PC-3 (cell line): ENCODE measurements at regions not wholly inside any gene's neighbourhood (a gene's known extent, or its start where the extent isn't known, plus 50 kb on each side); places are given as distances from the start of the nearest gene placed in this dataset.

ENCODE experiments used
- ATAC-seq: fragments of 200-7000 bp; cut with Tn5 transposase; 2 replicates; pipeline ENCODE4 v1.9.1; 2020; ENCODE audit warnings: mild to moderate bottlenecking, moderate library complexity
- BruUV-seq: library from RNA; stranded (reverse); fragments of 400-500 nt; replicated peaks from 2 replicates; lab custom pipeline; 2021; lab: Mats Ljungman, UMichigan
- CTCF ChIA-PET: fragments of 300-600 bp; sonication (Branson Sonifier 250); formaldehyde crosslinking; loops from one replicate; lab custom pipeline; 2022; ENCODE audit warnings: antibody characterized with exemption; lab: Charles Lee
- POLR2A ChIA-PET: fragments of 300-600 bp; sonication (Branson Sonifier 250); formaldehyde crosslinking; loops from one replicate; lab custom pipeline; 2022; ENCODE audit warnings: antibody characterized with exemption; ENCODE audit not compliant: unreplicated experiment; lab: Charles Lee
- DNase-seq: peaks from one replicate; pipeline ENCODE4 v3.0.0-alpha.2; 2015
- H2AFZ ChIP-seq: fragments of 300-600 bp; sonication (generic); 2 replicates; pipeline ENCODE4 v1.6.0; 2016; ENCODE audit warnings: antibody characterized with exemption, low read length
- H3F3A ChIP-seq: fragments of 300-600 bp; sonication (generic); one replicate; pipeline ENCODE4 v1.6.0; 2017; ENCODE audit warnings: antibody characterized with exemption, low read length, control low read depth, mild to moderate bottlenecking; ENCODE audit not compliant: unreplicated experiment
- H3K27ac ChIP-seq: fragments of 300-600 bp; sonication (generic); 2 replicates; pipeline ENCODE4 v1.5.1; 2016; ENCODE audit warnings: mild to moderate bottlenecking, low read length
- H3K27me3 ChIP-seq: fragments of 300-600 bp; sonication (generic); 2 replicates; pipeline ENCODE4 v1.6.1; 2016; ENCODE audit warnings: low read length, mixed read lengths
- H3K36me3 ChIP-seq: fragments of 300-600 bp; sonication (generic); 2 replicates; pipeline ENCODE4 v1.6.1; 2016; ENCODE audit warnings: low read depth, mixed run types, low read length, mixed read lengths
- H3K4me1 ChIP-seq: fragments of 300-600 bp; sonication (generic); 2 replicates; pipeline ENCODE4 v1.5.1; 2016; ENCODE audit warnings: low read length; ENCODE audit not compliant: insufficient read depth
- H3K4me2 ChIP-seq: fragments of 300-600 bp; sonication (generic); 2 replicates; pipeline ENCODE4 v1.6.0; 2016; ENCODE audit warnings: low read length
- H3K4me3 ChIP-seq: fragments of 300-600 bp; sonication (generic); 2 replicates; pipeline ENCODE4 v1.5.1; 2016; ENCODE audit warnings: mild to moderate bottlenecking, low read length, mixed read lengths
- H3K79me2 ChIP-seq: fragments of 300-600 bp; sonication (generic); 2 replicates; pipeline ENCODE4 v1.6.1; 2017; ENCODE audit warnings: low read length, mixed read lengths
- H3K9ac ChIP-seq: fragments of 300-600 bp; sonication (generic); 2 replicates; pipeline ENCODE4 v1.6.0; 2016; ENCODE audit warnings: mild to moderate bottlenecking, low read length
- H3K9me2 ChIP-seq: fragments of 300-600 bp; sonication (generic); replicated peaks from 2 replicates; pipeline ENCODE4 v1.6.1; 2016; ENCODE audit warnings: mixed run types, low read length, mixed read lengths
- H3K9me3 ChIP-seq: fragments of 300-600 bp; sonication (generic); 2 replicates; pipeline ENCODE4 v1.6.1; 2016; ENCODE audit warnings: low read length, mixed read lengths
- H4K20me1 ChIP-seq: fragments of 300-600 bp; sonication (generic); 2 replicates; pipeline ENCODE4 v1.6.1; 2016; ENCODE audit warnings: low read length, mixed read lengths
- EZH2 ChIP-seq: fragments of 300-600 bp; sonication (generic); IDR thresholded peaks from one replicate; pipeline ENCODE4 v1.6.1; 2017; ENCODE audit warnings: antibody characterized with exemption, mild to moderate bottlenecking, low read length; ENCODE audit not compliant: unreplicated experiment
- EZH2phosphoT487 ChIP-seq: fragments of 300-600 bp; sonication (generic); IDR thresholded peaks from 2 replicates; pipeline ENCODE4 v1.6.1; 2018; ENCODE audit warnings: mild to moderate bottlenecking, antibody characterized with exemption, low read length, borderline replicate concordance
- intact Hi-C: fragments of 100-400 bp; cut with micrococcal nuclease; formaldehyde crosslinking; loops from 2 replicates; pipeline ENCODE4 v1.9.0; 2023
- TF ChIP-seq, protein P1 (sequence below): fragments of 300-600 bp; sonication (generic); conservative IDR thresholded peaks from 2 replicates; pipeline ENCODE4 v1.5.1; 2017; ENCODE audit warnings: antibody characterized with exemption, low read depth, mild to moderate bottlenecking, low read length

DNA sequence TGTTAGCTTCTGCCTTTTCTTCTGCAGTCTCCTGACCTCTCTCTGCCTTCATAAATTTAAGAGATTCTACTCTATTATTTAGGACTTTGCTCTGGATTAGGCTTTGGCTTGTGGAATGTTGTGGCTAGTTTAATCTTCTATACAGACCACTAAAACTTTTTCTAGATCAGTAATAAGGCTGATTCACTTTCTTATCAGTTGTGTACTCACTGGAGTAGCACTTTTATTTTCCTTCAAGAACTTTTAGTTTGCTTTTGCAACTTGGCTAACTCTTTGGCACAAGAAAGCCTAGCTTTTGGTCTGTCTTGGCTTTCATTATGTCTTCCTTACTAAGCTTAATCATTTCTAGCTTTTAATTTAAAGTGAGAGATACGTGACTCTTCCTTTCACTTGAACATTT, 265.5 kb upstream of the TBC1D5 start:
- POLR2A ChIA-PET = no interaction called here
- H3K27ac ChIP-seq = no peak overlapping the region
- intact Hi-C loops = no loop called here
- CTCF ChIA-PET = no interaction called here
- H3K9me2 ChIP-seq = no peaks in the 10 kb centered on the region
- TF ChIP-seq, protein P1, sequence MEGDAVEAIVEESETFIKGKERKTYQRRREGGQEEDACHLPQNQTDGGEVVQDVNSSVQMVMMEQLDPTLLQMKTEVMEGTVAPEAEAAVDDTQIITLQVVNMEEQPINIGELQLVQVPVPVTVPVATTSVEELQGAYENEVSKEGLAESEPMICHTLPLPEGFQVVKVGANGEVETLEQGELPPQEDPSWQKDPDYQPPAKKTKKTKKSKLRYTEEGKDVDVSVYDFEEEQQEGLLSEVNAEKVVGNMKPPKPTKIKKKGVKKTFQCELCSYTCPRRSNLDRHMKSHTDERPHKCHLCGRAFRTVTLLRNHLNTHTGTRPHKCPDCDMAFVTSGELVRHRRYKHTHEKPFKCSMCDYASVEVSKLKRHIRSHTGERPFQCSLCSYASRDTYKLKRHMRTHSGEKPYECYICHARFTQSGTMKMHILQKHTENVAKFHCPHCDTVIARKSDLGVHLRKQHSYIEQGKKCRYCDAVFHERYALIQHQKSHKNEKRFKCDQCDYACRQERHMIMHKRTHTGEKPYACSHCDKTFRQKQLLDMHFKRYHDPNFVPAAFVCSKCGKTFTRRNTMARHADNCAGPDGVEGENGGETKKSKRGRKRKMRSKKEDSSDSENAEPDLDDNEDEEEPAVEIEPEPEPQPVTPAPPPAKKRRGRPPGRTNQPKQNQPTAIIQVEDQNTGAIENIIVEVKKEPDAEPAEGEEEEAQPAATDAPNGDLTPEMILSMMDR = no peak
- no peak for TF ChIP-seq EZH2
- no peak for TF ChIP-seq EZH2phosphoT487
- no peaks in the 10 kb centered on the region for H3K27me3 ChIP-seq
- H3K36me3 ChIP-seq = no peaks in the 10 kb centered on the region
- H3K4me1 ChIP-seq = no peaks in the 10 kb centered on the region
- no peaks in the 10 kb centered on the region for H3K79me2 ChIP-seq
- no peak overlapping the region for H2AFZ ChIP-seq
- H3K4me2 ChIP-seq = no peak overlapping the region
- DNase-seq (no peak), ATAC-seq (no peak)
- no TSS peak for BruUV-seq
- H3K4me3 ChIP-seq = no peak overlapping the region
- no peaks in the 10 kb centered on the region for H4K20me1 ChIP-seq
- H3K9ac ChIP-seq = no peak overlapping the region
- no peaks in the 10 kb centered on the region for H3K9me3 ChIP-seq
- H3F3A ChIP-seq = no peaks in the 10 kb centered on the region

DNA sequence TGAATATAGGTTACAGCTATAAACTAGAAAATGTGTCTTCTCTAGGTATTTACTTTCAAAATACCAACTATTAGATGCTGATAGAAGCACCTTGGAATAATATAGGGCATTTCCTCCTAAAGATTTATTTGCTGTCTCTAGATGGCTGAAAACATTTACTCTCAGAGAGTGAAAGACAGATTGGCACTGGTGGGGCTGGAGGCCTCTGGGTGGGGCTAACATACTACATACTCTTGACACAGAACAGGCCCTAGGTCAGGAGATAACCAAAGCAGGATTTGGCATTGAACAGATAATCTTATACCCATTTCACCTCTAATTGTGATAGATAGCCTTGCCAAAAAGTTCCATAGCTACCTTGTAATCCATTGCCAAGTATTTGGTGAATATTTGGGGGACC, 253.3 kb upstream of the TBC1D5 start:
- Histone ChIP-seq H3K9me2 (no peaks in the 10 kb centered on the region), H2AFZ (no peak overlapping the region), H3K79me2 (no peaks in the 10 kb centered on the region), H3K9ac (no peak overlapping the region), H3K36me3 (no peaks in the 10 kb centered on the region), H3K4me1 (no peaks in the 10 kb centered on the region), H4K20me1 (no peaks in the 10 kb centered on the region), H3F3A (no peaks in the 10 kb centered on the region), H3K27me3 (no peaks in the 10 kb centered on the region), H3K9me3 (no peaks in the 10 kb centered on the region), H3K27ac (no peak overlapping the region), H3K4me2 (no peak overlapping the region), H3K4me3 (no peak overlapping the region)
- DNase-seq (no peak), ATAC-seq (no peak)
- intact Hi-C loops = no loop called here
- TF ChIP-seq EZH2 = no peak
- TF ChIP-seq, protein P1 = no peak
- no peak for TF ChIP-seq EZH2phosphoT487
- ChIA-PET CTCF (no interaction called here), POLR2A (interaction anchor here (0.6 kb wide), 1 partner anchor 166 kb away, joined by 4 read pairs; no protein-coding TSS in a partner anchor)
- no TSS peak for BruUV-seq

DNA sequence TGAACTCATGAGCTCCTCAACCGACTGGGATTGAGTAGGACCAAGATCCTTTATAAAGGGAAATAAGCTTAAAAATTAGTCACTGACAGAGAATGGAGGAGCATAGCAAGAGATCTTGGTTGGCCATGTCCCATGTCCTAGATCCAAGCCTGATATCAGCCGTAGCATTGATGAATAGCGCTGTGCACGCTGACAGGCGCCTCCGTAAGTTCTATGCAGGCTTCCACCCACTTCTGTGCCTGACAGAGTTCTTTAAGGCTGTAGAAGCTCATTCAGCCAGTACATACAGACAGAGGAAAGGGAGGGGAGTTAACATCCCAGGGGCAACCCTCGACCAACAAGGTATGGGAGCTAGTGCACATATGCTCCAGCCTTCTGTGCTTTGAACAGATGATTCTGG, 251.7 kb upstream of the TBC1D5 start:
- intact Hi-C loops = loop anchor here (5.0 kb wide), 1 partner anchor 88 kb away; no protein-coding TSS in a partner anchor
- POLR2A ChIA-PET = no interaction called here

More for the DNA sequence above, 251.7 kb upstream of the TBC1D5 start:
- ATAC-seq = no peak
- Histone ChIP-seq H3K9ac (no peak overlapping the region), H2AFZ (no peak overlapping the region), H3K4me3 (no peak overlapping the region), H4K20me1 (no peaks in the 10 kb centered on the region), H3K36me3 (no peaks in the 10 kb centered on the region), H3K4me2 (no peak overlapping the region), H3K27me3 (no peaks in the 10 kb centered on the region), H3F3A (no peaks in the 10 kb centered on the region), H3K79me2 (no peaks in the 10 kb centered on the region), H3K27ac (no peak overlapping the region), H3K9me2 (no peaks in the 10 kb centered on the region), H3K4me1 (no peaks in the 10 kb centered on the region), H3K9me3 (no peaks in the 10 kb centered on the region)
- DNase-seq = no peak
- BruUV-seq = no TSS peak
- TF ChIP-seq EZH2 = no peak
- TF ChIP-seq, protein P1 = no peak
- no peak for TF ChIP-seq EZH2phosphoT487
- CTCF ChIA-PET = no interaction called here
